ENCODE measurements at regions not wholly inside any gene's neighbourhood (a gene's known extent, or its start where the extent isn't known, plus 50 kb on each side); places are given as distances from the start of the nearest gene placed in this dataset.

DNA sequence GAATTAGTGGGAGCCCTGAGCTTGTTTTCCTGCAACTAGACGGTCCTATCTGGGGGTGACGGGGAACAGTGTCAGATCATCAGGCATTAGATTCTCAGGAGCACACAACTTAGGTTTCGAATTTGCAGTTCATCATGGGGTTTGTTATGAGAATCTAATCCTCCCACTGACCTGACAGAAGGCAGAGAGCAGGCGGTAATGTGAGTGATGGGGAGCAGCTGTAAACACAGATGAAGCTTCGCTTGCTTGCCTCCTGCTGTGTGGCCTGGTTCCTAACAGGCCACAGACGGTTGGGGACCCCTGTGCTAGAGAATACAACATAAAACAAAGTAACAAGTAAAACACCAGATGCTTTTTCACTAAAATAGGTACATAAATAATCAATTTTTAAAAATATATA lies 86.2 kb upstream of the BLTP1 start:
- peaks cover 0 to 3% (median 0%) of the 10 kb centered on the region in 5 donors for H3K4me1 ChIP-seq (ENCODE audit: control insufficient read depth in 5 of 5, insufficient read depth in 5 of 5, low read length in 5 of 5)
- H3K36me3 ChIP-seq (ENCODE audit: control insufficient read depth in 4 of 4, insufficient read depth in 4 of 4, low read length in 4 of 4) = no peaks in the 10 kb centered on the region
- DNase-seq = no peak
- H3K9me3 ChIP-seq (ENCODE audit: control insufficient read depth in 4 of 4, insufficient read depth in 3 of 4, low read length in 3 of 4) = no peaks in the 10 kb centered on the region
- no peak overlapping the region for H3K27ac ChIP-seq (ENCODE audit: low read depth in 1 of 2, low read length in 1 of 2)
- no peaks in the 10 kb centered on the region for H3K27me3 ChIP-seq (ENCODE audit: control insufficient read depth in 3 of 3, insufficient read depth in 3 of 3, low read length in 2 of 3)
- no peak overlapping the region for H3K9ac ChIP-seq (ENCODE audit: insufficient read depth in 1 of 2, low read length in 2 of 2)
- no peak for ATAC-seq (ENCODE audit: insufficient read depth, low FRiP score)
- WGBS, 2 donors = 76 to 85% methylated on average over 6 of the region's 6 CpGs
- H3K4me3 ChIP-seq = no peak overlapping the region
- TF ChIP-seq, protein P1, sequence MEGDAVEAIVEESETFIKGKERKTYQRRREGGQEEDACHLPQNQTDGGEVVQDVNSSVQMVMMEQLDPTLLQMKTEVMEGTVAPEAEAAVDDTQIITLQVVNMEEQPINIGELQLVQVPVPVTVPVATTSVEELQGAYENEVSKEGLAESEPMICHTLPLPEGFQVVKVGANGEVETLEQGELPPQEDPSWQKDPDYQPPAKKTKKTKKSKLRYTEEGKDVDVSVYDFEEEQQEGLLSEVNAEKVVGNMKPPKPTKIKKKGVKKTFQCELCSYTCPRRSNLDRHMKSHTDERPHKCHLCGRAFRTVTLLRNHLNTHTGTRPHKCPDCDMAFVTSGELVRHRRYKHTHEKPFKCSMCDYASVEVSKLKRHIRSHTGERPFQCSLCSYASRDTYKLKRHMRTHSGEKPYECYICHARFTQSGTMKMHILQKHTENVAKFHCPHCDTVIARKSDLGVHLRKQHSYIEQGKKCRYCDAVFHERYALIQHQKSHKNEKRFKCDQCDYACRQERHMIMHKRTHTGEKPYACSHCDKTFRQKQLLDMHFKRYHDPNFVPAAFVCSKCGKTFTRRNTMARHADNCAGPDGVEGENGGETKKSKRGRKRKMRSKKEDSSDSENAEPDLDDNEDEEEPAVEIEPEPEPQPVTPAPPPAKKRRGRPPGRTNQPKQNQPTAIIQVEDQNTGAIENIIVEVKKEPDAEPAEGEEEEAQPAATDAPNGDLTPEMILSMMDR (IDR thresholded peaks at IDR 0.05; ENCODE audit: control extremely low read depth, extremely low read depth) = no peak

DNA sequence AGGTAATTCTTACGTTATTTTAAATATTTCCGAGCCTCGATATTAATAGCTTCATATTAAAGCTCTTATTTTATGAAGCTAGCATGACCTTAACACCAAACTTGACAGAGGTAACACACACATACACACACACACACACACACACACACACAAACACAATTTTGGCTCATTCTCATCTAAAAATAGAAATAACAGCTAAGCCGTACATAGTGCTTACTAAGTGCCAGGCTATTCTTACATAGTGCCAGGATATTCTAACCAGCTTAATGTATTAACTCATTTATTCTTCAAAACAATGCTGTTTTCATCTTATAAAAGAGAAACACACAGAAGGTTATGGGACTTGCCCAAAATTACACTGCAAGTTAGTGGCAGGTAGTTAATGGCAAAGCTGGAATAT lies 87.0 kb upstream of the BLTP1 start:
- H3K36me3 ChIP-seq (ENCODE audit: control insufficient read depth in 4 of 4, insufficient read depth in 4 of 4, low read length in 4 of 4) = no peaks in the 10 kb centered on the region
- H3K4me1 ChIP-seq (ENCODE audit: control insufficient read depth in 5 of 5, insufficient read depth in 5 of 5, low read length in 5 of 5) = peaks cover 0 to 3% (median 0%) of the 10 kb centered on the region in 5 donors
- no peak overlapping the region for H3K9ac ChIP-seq (ENCODE audit: insufficient read depth in 1 of 2, low read length in 2 of 2)
- no peaks in the 10 kb centered on the region for H3K27me3 ChIP-seq (ENCODE audit: control insufficient read depth in 3 of 3, insufficient read depth in 3 of 3, low read length in 2 of 3)
- TF ChIP-seq, protein P1 (IDR thresholded peaks at IDR 0.05; ENCODE audit: control extremely low read depth, extremely low read depth) = no peak
- DNase-seq = no peak
- H3K27ac ChIP-seq (ENCODE audit: low read depth in 1 of 2, low read length in 1 of 2) = no peak overlapping the region
- no peak for ATAC-seq (ENCODE audit: insufficient read depth, low FRiP score)
- 89 to 93% methylated on average over 4 of the region's 4 CpGs for WGBS, 2 donors
- H3K9me3 ChIP-seq (ENCODE audit: control insufficient read depth in 4 of 4, insufficient read depth in 3 of 4, low read length in 3 of 4) = no peaks in the 10 kb centered on the region
- no peak overlapping the region for H3K4me3 ChIP-seq

DNA sequence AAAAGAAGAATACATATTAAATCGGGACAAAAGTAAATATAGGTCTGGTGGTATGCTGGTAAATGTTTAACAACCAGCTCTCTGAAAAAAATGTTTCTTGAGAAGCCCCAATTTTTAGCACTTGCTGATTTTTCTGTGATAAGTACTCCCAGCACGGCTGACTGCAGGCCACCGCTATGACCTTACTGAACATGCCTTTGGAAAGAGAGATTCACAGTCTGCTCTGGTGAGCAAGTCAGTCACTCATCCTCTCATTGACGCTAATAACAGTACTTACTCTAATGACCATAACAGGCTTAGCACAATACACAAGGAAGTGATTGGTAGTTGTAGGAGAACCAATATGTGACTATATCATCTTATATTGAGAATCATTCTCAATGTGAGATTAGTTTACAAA lies 98.9 kb upstream of the BLTP1 start:
- Histone ChIP-seq H3K36me3 (ENCODE audit: control insufficient read depth in 4 of 4, insufficient read depth in 4 of 4, low read length in 4 of 4) (no peaks in the 10 kb centered on the region), H3K9me3 (ENCODE audit: control insufficient read depth in 4 of 4, insufficient read depth in 3 of 4, low read length in 3 of 4) (peaks cover 0 to 2% (median 0%) of the 10 kb centered on the region in 4 donors), H3K4me3 (no peak overlapping the region), H3K4me1 (ENCODE audit: control insufficient read depth in 5 of 5, insufficient read depth in 5 of 5, low read length in 5 of 5) (peaks cover 0 to 14% (median 7%) of the 10 kb centered on the region in 5 donors), H3K27ac (ENCODE audit: low read depth in 1 of 2, low read length in 1 of 2) (peak overlapping the region in 1 of 2 donors; percentile 9), H3K9ac (ENCODE audit: insufficient read depth in 1 of 2, low read length in 2 of 2) (no peak overlapping the region), H3K27me3 (ENCODE audit: control insufficient read depth in 3 of 3, insufficient read depth in 3 of 3, low read length in 2 of 3) (no peaks in the 10 kb centered on the region)
- DNase-seq (peak in 2 of 3 donors; percentile 28 to 34), ATAC-seq (ENCODE audit: insufficient read depth, low FRiP score) (no peak)
- 50 to 85% methylated on average over 4 of the region's 4 CpGs for WGBS, 2 donors
- TF ChIP-seq, protein P1 (IDR thresholded peaks at IDR 0.05; ENCODE audit: control extremely low read depth, extremely low read depth) = no peak

DNA sequence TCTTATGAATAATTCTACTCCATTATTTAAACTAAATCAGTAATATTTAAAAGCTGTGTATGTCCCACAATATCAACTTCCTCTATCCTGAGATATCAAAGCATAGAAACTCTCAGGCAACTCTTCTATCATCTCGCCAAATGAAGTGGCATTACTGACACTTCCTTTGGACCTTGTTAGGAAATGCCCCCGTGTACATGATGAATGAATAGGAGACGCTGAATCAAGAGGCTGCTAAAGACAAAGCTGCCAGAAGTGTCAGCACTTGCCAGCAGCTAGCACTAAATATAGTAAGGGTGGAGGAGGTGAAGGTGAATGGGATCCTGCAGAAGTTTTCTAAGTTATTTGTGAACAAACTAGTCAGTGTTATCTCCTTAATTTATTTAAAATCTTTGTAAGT lies 99.5 kb upstream of the BLTP1 start:
- Histone ChIP-seq H3K36me3 (ENCODE audit: control insufficient read depth in 4 of 4, insufficient read depth in 4 of 4, low read length in 4 of 4) (no peaks in the 10 kb centered on the region), H3K4me1 (ENCODE audit: control insufficient read depth in 5 of 5, insufficient read depth in 5 of 5, low read length in 5 of 5) (peaks cover 0 to 14% (median 7%) of the 10 kb centered on the region in 5 donors), H3K27me3 (ENCODE audit: control insufficient read depth in 3 of 3, insufficient read depth in 3 of 3, low read length in 2 of 3) (no peaks in the 10 kb centered on the region), H3K9ac (ENCODE audit: insufficient read depth in 1 of 2, low read length in 2 of 2) (no peak overlapping the region), H3K4me3 (no peak overlapping the region), H3K9me3 (ENCODE audit: control insufficient read depth in 4 of 4, insufficient read depth in 3 of 4, low read length in 3 of 4) (peaks cover 0 to 2% (median 0%) of the 10 kb centered on the region in 4 donors), H3K27ac (ENCODE audit: low read depth in 1 of 2, low read length in 1 of 2) (no peak overlapping the region)
- peak in 2 of 3 donors; percentile 51 to 60 for DNase-seq
- no peak for ATAC-seq (ENCODE audit: insufficient read depth, low FRiP score)
- 22 to 34% methylated on average over 3 of the region's 3 CpGs for WGBS, 2 donors
- TF ChIP-seq, protein P1 (IDR thresholded peaks at IDR 0.05; ENCODE audit: control extremely low read depth, extremely low read depth) = no peak
